ENCODE measurements at regions not wholly inside any gene's neighbourhood (a gene's known extent, or its start where the extent isn't known, plus 50 kb on each side); places are given as distances from the start of the nearest gene placed in this dataset.

- ChIA-PET CTCF (no interaction called here), POLR2A (no interaction called here)
- H3K27me3 ChIP-seq (ENCODE audit: control insufficient read depth, insufficient read depth, low read length): no peaks in the 10 kb centered on the region
- H3K4me3 ChIP-seq (ENCODE audit: low read depth, low read length): no peak overlapping the region
- TF ChIP-seq CTCF (IDR thresholded peaks at IDR 0.05; ENCODE audit: insufficient read depth, low read depth, low read length): no peak
- no peak for DNase-seq (ENCODE audit: low read depth)
- no peaks in the 10 kb centered on the region for H3K36me3 ChIP-seq (ENCODE audit: control insufficient read depth, insufficient read depth, low read length)
Observed at GRCh38 chrY:19319135-19319534, 425.4 kb downstream of the KDM5D start.

- no peak overlapping the region for H3K4me3 ChIP-seq (ENCODE audit: low read depth, low read length)
- POLR2A ChIA-PET: no interaction called here
- no peaks in the 10 kb centered on the region for H3K36me3 ChIP-seq (ENCODE audit: control insufficient read depth, insufficient read depth, low read length)
- no peak for DNase-seq (ENCODE audit: low read depth)
- no peak for TF ChIP-seq CTCF (IDR thresholded peaks at IDR 0.05; ENCODE audit: insufficient read depth, low read depth, low read length)
- no peaks in the 10 kb centered on the region for H3K27me3 ChIP-seq (ENCODE audit: control insufficient read depth, insufficient read depth, low read length)
- CTCF ChIA-PET: no interaction called here
Observed at GRCh38 chrY:19317271-19317987, 427.1 kb downstream of the KDM5D start.

- Histone ChIP-seq H3K36me3 (ENCODE audit: control insufficient read depth, insufficient read depth, low read length) (no peaks in the 10 kb centered on the region), H3K4me3 (ENCODE audit: low read depth, low read length) (no peak overlapping the region), H3K27me3 (ENCODE audit: control insufficient read depth, insufficient read depth, low read length) (no peaks in the 10 kb centered on the region)
- DNase-seq (ENCODE audit: low read depth): no peak
- no peak for TF ChIP-seq CTCF (IDR thresholded peaks at IDR 0.05; ENCODE audit: insufficient read depth, low read depth, low read length)
- ChIA-PET POLR2A (no interaction called here), CTCF (no interaction called here)
Observed at GRCh38 chrY:19307627-19308026, 436.9 kb downstream of the KDM5D start.

- CTCF ChIA-PET: no interaction called here
Observed at GRCh38 chrY:19303136-19303535, 441.4 kb downstream of the KDM5D start.

GRCh38 chrY:19290925-19291324, 453.6 kb downstream of the KDM5D start:
- H3K36me3 ChIP-seq (ENCODE audit: control insufficient read depth, insufficient read depth, low read length): no peaks in the 10 kb centered on the region
- no peak overlapping the region for H3K4me3 ChIP-seq (ENCODE audit: low read depth, low read length)
- TF ChIP-seq CTCF (IDR thresholded peaks at IDR 0.05; ENCODE audit: insufficient read depth, low read depth, low read length): no peak
- H3K27me3 ChIP-seq (ENCODE audit: control insufficient read depth, insufficient read depth, low read length): no peaks in the 10 kb centered on the region
- ChIA-PET CTCF (no interaction called here), POLR2A (no interaction called here)
- DNase-seq (ENCODE audit: low read depth): no peak

More at GRCh38 chrY:19303136-19303535, 441.4 kb downstream of the KDM5D start:
- no peak for TF ChIP-seq CTCF (IDR thresholded peaks at IDR 0.05; ENCODE audit: insufficient read depth, low read depth, low read length)
- POLR2A ChIA-PET: no interaction called here
- Histone ChIP-seq H3K36me3 (ENCODE audit: control insufficient read depth, insufficient read depth, low read length) (no peaks in the 10 kb centered on the region), H3K4me3 (ENCODE audit: low read depth, low read length) (no peak overlapping the region), H3K27me3 (ENCODE audit: control insufficient read depth, insufficient read depth, low read length) (no peaks in the 10 kb centered on the region)
- no peak for DNase-seq (ENCODE audit: low read depth)

Data from BJ (cell line).